ENCODE measurements at regions not wholly inside any gene's neighbourhood (a gene's known extent, or its start where the extent isn't known, plus 50 kb on each side); places are given as distances from the start of the nearest gene placed in this dataset.

DNA sequence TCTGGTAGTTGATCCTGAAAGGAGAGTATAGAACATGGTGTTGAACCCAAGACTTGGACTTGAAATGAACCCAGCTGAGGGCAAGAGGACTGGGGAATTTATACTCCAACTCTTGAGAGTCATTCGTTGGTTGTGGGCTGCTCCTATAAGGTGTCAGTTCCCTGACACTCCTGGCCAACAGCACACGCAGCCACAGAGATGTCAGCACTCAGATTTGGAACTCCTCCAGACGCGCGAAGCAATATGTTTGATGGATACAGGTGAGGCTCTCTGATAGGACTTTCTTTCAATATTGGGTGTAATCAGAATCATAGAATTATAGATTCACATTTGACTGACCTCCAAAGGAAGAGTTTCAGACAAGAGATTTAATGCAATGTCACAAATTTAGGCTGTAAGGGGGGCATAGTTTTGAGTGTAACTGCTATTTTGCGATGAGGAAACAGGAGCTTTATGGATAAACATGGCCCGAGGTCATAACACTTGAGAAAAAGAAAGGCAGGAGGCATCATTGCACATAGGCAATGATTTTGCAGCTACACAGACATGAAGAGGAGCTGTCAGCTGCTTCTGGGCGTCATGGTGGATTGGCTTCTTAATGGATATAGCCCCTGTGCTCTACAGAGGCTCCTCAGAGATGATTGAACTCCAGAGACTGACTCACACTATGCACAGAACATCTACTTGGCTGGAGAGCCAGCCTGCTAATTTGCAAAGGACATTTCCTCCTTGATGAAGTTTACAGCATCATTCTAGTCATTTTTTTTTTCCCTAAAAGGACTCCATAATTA, 569.2 kb upstream of the RGMA start:
- Histone ChIP-seq H3K27ac (no peak overlapping the region), H3K27me3 (no peaks in the 10 kb centered on the region), H3K9me3 (no peaks in the 10 kb centered on the region), H3K4me1 (no peaks in the 10 kb centered on the region), H3K4me3 (no peak overlapping the region), H3K36me3 (no peaks in the 10 kb centered on the region)
- ATAC-seq: no peak
- WGBS, 2 donors: 75 to 80% methylated on average over 8 of the region's 8 CpGs
- no peak for DNase-seq
- intact Hi-C loops (cut with DNase I): no loop called here
- TF ChIP-seq, protein P1, sequence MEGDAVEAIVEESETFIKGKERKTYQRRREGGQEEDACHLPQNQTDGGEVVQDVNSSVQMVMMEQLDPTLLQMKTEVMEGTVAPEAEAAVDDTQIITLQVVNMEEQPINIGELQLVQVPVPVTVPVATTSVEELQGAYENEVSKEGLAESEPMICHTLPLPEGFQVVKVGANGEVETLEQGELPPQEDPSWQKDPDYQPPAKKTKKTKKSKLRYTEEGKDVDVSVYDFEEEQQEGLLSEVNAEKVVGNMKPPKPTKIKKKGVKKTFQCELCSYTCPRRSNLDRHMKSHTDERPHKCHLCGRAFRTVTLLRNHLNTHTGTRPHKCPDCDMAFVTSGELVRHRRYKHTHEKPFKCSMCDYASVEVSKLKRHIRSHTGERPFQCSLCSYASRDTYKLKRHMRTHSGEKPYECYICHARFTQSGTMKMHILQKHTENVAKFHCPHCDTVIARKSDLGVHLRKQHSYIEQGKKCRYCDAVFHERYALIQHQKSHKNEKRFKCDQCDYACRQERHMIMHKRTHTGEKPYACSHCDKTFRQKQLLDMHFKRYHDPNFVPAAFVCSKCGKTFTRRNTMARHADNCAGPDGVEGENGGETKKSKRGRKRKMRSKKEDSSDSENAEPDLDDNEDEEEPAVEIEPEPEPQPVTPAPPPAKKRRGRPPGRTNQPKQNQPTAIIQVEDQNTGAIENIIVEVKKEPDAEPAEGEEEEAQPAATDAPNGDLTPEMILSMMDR (IDR thresholded peaks at IDR 0.05): no peak

DNA sequence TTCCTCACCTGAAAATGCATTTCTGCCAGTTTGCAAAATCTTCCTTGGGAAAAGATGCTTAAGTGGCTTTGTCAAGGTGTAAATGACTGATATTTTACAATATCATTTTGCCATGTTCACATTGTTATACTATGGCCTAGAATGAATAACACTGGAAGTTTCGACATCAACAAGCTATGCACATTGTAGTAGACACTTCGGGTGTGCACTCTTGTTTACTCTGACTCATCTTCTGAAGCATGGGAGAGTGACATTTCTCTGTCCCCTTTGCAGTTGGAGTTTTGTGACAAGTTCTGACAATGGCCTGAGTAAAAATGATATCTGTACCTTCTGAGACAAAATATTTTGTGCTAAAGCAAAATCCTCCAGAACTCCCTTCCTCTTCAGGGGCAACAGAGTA, 567.0 kb upstream of the RGMA start:
- Histone ChIP-seq H3K4me1 (no peaks in the 10 kb centered on the region), H3K27me3 (no peaks in the 10 kb centered on the region), H3K27ac (no peak overlapping the region), H3K36me3 (no peaks in the 10 kb centered on the region), H3K4me3 (no peak overlapping the region), H3K9me3 (peaks cover 0 to 7% (median 0%) of the 10 kb centered on the region in 11 donors)
- DNase-seq (no peak), ATAC-seq (no peak)
- TF ChIP-seq, protein P1 (IDR thresholded peaks at IDR 0.05): no peak
- intact Hi-C loops (cut with DNase I): no loop called here
- WGBS, 2 donors: 87% methylated on average over 2 of the region's 2 CpGs

DNA sequence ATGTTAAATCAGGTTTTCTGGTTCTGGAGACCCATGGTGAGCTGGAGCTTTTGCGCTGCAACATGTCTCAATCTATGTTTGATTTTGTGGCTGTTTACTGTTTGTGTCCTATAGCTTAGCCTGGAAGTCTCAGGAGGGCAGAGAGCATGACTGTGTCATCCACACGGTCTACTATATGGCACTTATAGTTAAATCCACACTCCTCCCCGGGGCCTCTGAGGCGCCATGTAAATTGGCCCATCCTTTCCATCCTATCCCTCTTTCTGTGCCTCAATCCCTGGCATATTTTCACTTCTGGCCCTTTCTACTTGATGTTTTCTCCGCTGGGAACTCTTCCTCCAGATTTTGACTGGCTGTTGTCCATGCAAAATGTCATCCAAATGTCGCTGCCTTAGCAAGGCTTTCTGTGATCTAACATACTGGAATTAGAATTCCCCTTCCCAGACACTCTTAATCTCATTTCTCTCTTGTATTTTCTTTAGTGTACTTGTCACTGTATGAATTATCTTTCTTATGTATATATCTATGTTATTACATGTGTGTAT, 560.8 kb upstream of the RGMA start:
- peak in 4 of 8 donors; percentile 25 to 67 (median 34) for ATAC-seq
- peaks cover 0 to 7% (median 0%) of the 10 kb centered on the region in 11 donors for H3K9me3 ChIP-seq
- TF ChIP-seq, protein P1 (IDR thresholded peaks at IDR 0.05): no peak
- H3K27ac ChIP-seq: no peak overlapping the region
- H3K4me3 ChIP-seq: no peak overlapping the region
- 65 to 74% methylated on average over 6 of the region's 6 CpGs for WGBS, 2 donors
- H3K36me3 ChIP-seq: no peaks in the 10 kb centered on the region
- peak in 1 of 2 donors; percentile 22 for DNase-seq
- H3K27me3 ChIP-seq: no peaks in the 10 kb centered on the region
- intact Hi-C loops (cut with DNase I): no loop called here
- no peaks in the 10 kb centered on the region for H3K4me1 ChIP-seq

DNA sequence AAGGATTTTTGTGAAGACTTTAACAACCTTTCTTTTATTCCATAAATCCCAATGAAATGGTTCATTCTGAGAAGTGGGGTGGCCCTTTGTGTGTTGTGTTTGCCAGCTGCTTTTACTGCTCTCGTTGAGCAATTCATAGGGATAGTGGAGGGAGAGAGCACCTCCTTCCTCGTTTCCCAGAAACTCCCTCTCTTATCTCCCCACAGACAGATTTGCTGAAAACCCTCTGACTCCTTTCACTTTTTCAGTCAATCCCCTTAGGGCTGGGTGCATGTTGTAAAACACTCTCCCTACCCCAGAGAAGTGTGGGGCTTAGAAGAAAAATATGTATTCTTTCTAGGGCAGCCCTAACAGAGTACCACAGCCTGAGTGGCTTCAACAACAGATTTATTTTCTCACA, 557.2 kb upstream of the RGMA start:
- H3K36me3 ChIP-seq: no peaks in the 10 kb centered on the region
- peaks cover 0 to 3% (median 0%) of the 10 kb centered on the region in 7 donors for H3K27me3 ChIP-seq
- no peak for DNase-seq
- H3K27ac ChIP-seq: no peak overlapping the region
- intact Hi-C loops (cut with DNase I): no loop called here
- H3K4me1 ChIP-seq: no peaks in the 10 kb centered on the region
- ATAC-seq: peak in 1 of 8 donors; percentile 8
- TF ChIP-seq, protein P1 (IDR thresholded peaks at IDR 0.05): no peak
- H3K4me3 ChIP-seq: no peak overlapping the region
- WGBS, 2 donors: 20 to 36% methylated on average over 2 of the region's 2 CpGs
- no peaks in the 10 kb centered on the region for H3K9me3 ChIP-seq

Measured in heart right ventricle (tissue), 16 donors.